ENCODE measurements at regions not wholly inside any gene's neighbourhood (a gene's known extent, or its start where the extent isn't known, plus 50 kb on each side); places are given as distances from the start of the nearest gene placed in this dataset.

DNA sequence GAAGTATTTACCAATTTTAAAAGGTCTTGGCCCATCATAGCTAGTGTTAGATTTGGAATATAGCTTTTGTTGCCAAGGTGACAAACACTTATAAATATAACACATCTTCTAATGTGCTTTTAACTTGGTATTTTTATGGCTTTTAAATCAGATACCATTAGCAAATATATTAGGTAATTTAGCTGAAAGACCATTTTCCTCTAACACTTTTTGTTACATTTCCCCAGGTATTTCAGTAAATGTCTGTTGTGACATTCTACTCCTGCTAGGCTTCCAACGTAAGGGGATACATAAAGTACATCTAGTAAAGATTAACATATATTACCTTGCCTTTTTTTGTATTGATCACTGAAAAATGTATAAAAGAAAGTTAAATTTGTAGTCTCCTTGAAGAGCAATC lies 75.0 kb upstream of the SEM1 start:
- TF ChIP-seq, protein P1, sequence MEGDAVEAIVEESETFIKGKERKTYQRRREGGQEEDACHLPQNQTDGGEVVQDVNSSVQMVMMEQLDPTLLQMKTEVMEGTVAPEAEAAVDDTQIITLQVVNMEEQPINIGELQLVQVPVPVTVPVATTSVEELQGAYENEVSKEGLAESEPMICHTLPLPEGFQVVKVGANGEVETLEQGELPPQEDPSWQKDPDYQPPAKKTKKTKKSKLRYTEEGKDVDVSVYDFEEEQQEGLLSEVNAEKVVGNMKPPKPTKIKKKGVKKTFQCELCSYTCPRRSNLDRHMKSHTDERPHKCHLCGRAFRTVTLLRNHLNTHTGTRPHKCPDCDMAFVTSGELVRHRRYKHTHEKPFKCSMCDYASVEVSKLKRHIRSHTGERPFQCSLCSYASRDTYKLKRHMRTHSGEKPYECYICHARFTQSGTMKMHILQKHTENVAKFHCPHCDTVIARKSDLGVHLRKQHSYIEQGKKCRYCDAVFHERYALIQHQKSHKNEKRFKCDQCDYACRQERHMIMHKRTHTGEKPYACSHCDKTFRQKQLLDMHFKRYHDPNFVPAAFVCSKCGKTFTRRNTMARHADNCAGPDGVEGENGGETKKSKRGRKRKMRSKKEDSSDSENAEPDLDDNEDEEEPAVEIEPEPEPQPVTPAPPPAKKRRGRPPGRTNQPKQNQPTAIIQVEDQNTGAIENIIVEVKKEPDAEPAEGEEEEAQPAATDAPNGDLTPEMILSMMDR (conservative IDR thresholded peaks at IDR 0.05; ENCODE audit: low read length): no peak
- no peak for TF ChIP-seq EZH2phosphoT487 (IDR thresholded peaks at IDR 0.05; ENCODE audit: borderline replicate concordance, low read depth, low read length)
